CD4-positive, CD25-positive, alpha-beta regulatory T cell (primary cell): ENCODE measurements at regions not wholly inside any gene's neighbourhood (a gene's known extent, or its start where the extent isn't known, plus 50 kb on each side); places are given as distances from the start of the nearest gene placed in this dataset.

Experiments used
- ATAC-seq, 2 donors: fragments of 150-1000 bp; cut with Tn5 transposase; one replicate each; pipeline ENCODE4 v1.10.0; 2021; ENCODE audit warnings: low read depth in 2 of 2, moderate number of reproducible peaks in 2 of 2, moderate library complexity in 1 of 2
- DNase-seq, 3 donors: peaks; one replicate each; pipeline versions ENCODE4 v3.0.0 to v3.0.0-alpha.2; 2012 to 2022; ENCODE audit warnings: mixed read lengths in 1 of 3
- H3K27ac ChIP-seq: one replicate; pipeline ENCODE4 v1.7.0; 2013; ENCODE audit warnings: mild to moderate bottlenecking, low read length; ENCODE audit not compliant: insufficient read depth, poor library complexity, severe bottlenecking
- H3K27me3 ChIP-seq: one replicate; pipeline ENCODE4 v1.7.0; 2013; ENCODE audit warnings: low read length; ENCODE audit not compliant: control insufficient read depth, insufficient read depth
- H3K36me3 ChIP-seq: one replicate; pipeline ENCODE4 v1.7.0; 2013; ENCODE audit warnings: mild to moderate bottlenecking, low read length, moderate library complexity; ENCODE audit not compliant: control insufficient read depth, insufficient read depth
- H3K4me1 ChIP-seq: 2 replicates; pipeline ENCODE4 v1.7.0; 2013; ENCODE audit warnings: mild to moderate bottlenecking, low read length; ENCODE audit not compliant: insufficient read depth, control insufficient read depth, poor library complexity, severe bottlenecking
- H3K4me3 ChIP-seq: one replicate; pipeline ENCODE4 v1.7.0; 2013; ENCODE audit warnings: low read depth, mild to moderate bottlenecking, low read length, moderate library complexity
- H3K9me3 ChIP-seq, 2 experiments: 1 replicate in 1 of 2; 2 replicates in 1 of 2; pipeline ENCODE4 v1.7.0; 2013; ENCODE audit warnings: low read length in 2 of 2, mild to moderate bottlenecking in 1 of 2, moderate library complexity in 1 of 2; ENCODE audit not compliant: control insufficient read depth in 2 of 2
- H3K27ac Mint-ChIP-seq, 3 donors: one replicate each; pipeline ENCODE4 v1.8.0; 2020 to 2022; ENCODE audit warnings: mild to moderate bottlenecking in 3 of 3, mixed read lengths in 3 of 3, moderate library complexity in 2 of 3
- H3K27me3 Mint-ChIP-seq: one replicate; pipeline ENCODE4 v1.8.0; 2022; ENCODE audit warnings: mild to moderate bottlenecking, mixed read lengths
- H3K36me3 Mint-ChIP-seq: one replicate; pipeline ENCODE4 v1.8.0; 2020; ENCODE audit warnings: mixed read lengths
- H3K4me1 Mint-ChIP-seq, 4 donors: one replicate each; pipeline ENCODE4 v1.8.0; 2020 to 2022; ENCODE audit warnings: mixed read lengths in 4 of 4, mild to moderate bottlenecking in 1 of 4
- H3K4me3 Mint-ChIP-seq, 4 donors: one replicate each; pipeline ENCODE4 v1.8.0; 2020 to 2022; ENCODE audit warnings: mild to moderate bottlenecking in 4 of 4, mixed read lengths in 4 of 4, moderate library complexity in 3 of 4
- H3K9me3 Mint-ChIP-seq, 7 donors: one replicate each; pipeline ENCODE4 v1.8.0; 2020 to 2022; ENCODE audit warnings: mixed read lengths in 7 of 7, mild to moderate bottlenecking in 3 of 7, moderate library complexity in 2 of 7

GRCh38 chr16:24414534-24414933, 124.8 kb upstream of the RBBP6 start:
- peaks cover 5% of the 10 kb centered on the region for H3K27me3 Mint-ChIP-seq
- H3K9me3 Mint-ChIP-seq = peaks cover 0 to 4% (median 0%) of the 10 kb centered on the region in 7 donors
- Histone ChIP-seq H3K4me3 (no peak overlapping the region), H3K4me1 (no peaks in the 10 kb centered on the region), H3K27ac (no peak overlapping the region), H3K9me3 (no peaks in the 10 kb centered on the region), H3K27me3 (no peaks in the 10 kb centered on the region), H3K36me3 (no peaks in the 10 kb centered on the region)
- no peak overlapping the region for H3K4me3 Mint-ChIP-seq
- H3K27ac Mint-ChIP-seq = no peak overlapping the region
- no peak for DNase-seq
- H3K4me1 Mint-ChIP-seq = no peaks in the 10 kb centered on the region
- H3K36me3 Mint-ChIP-seq = no peaks in the 10 kb centered on the region
- no peak for ATAC-seq

GRCh38 chr16:24418733-24419132, 120.6 kb upstream of the RBBP6 start:
- no peak for ATAC-seq
- no peaks in the 10 kb centered on the region for H3K9me3 ChIP-seq

GRCh38 chr16:24423312-24423711, 116.1 kb upstream of the RBBP6 start:
- Histone ChIP-seq H3K27me3 (no peaks in the 10 kb centered on the region), H3K9me3 (no peaks in the 10 kb centered on the region), H3K27ac (no peak overlapping the region), H3K4me1 (no peaks in the 10 kb centered on the region), H3K4me3 (no peak overlapping the region), H3K36me3 (no peaks in the 10 kb centered on the region)
- no peak overlapping the region for H3K4me3 Mint-ChIP-seq
- no peaks in the 10 kb centered on the region for H3K36me3 Mint-ChIP-seq
- no peak for ATAC-seq
- H3K27ac Mint-ChIP-seq = no peak overlapping the region
- H3K4me1 Mint-ChIP-seq = no peaks in the 10 kb centered on the region
- peaks cover 0 to 2% (median 0%) of the 10 kb centered on the region in 7 donors for H3K9me3 Mint-ChIP-seq
- peaks cover 4% of the 10 kb centered on the region for H3K27me3 Mint-ChIP-seq
- no peak for DNase-seq

More at GRCh38 chr16:24418733-24419132, 120.6 kb upstream of the RBBP6 start:
- Mint-ChIP-seq H3K4me3 (no peak overlapping the region), H3K36me3 (no peaks in the 10 kb centered on the region), H3K9me3 (peaks cover 0 to 4% (median 0%) of the 10 kb centered on the region in 7 donors), H3K27ac (no peak overlapping the region), H3K27me3 (peaks cover 8% of the 10 kb centered on the region), H3K4me1 (no peaks in the 10 kb centered on the region)
- Histone ChIP-seq H3K4me1 (no peaks in the 10 kb centered on the region), H3K27me3 (no peaks in the 10 kb centered on the region), H3K27ac (no peak overlapping the region), H3K36me3 (no peaks in the 10 kb centered on the region), H3K4me3 (no peak overlapping the region)
- DNase-seq = no peak

- ATAC-seq = no peak
- Mint-ChIP-seq H3K27ac (no peak overlapping the region), H3K9me3 (peaks cover 0 to 2% (median 0%) of the 10 kb centered on the region in 7 donors), H3K27me3 (peaks cover 4% of the 10 kb centered on the region), H3K36me3 (no peaks in the 10 kb centered on the region), H3K4me3 (no peak overlapping the region), H3K4me1 (no peaks in the 10 kb centered on the region)
- Histone ChIP-seq H3K4me1 (no peaks in the 10 kb centered on the region), H3K27ac (no peak overlapping the region), H3K27me3 (no peaks in the 10 kb centered on the region), H3K9me3 (no peaks in the 10 kb centered on the region), H3K36me3 (no peaks in the 10 kb centered on the region), H3K4me3 (no peak overlapping the region)
- no peak for DNase-seq
These were observed 115.0 kb upstream of the RBBP6 start for GRCh38 chr16:24424364-24424763.

- Mint-ChIP-seq H3K4me3 (no peak overlapping the region), H3K4me1 (no peaks in the 10 kb centered on the region), H3K27me3 (no peaks in the 10 kb centered on the region), H3K36me3 (no peaks in the 10 kb centered on the region), H3K9me3 (peaks cover 0 to 2% (median 0%) of the 10 kb centered on the region in 7 donors), H3K27ac (no peak overlapping the region)
- Histone ChIP-seq H3K36me3 (no peaks in the 10 kb centered on the region), H3K9me3 (no peaks in the 10 kb centered on the region), H3K4me3 (no peak overlapping the region), H3K27ac (no peak overlapping the region), H3K4me1 (no peaks in the 10 kb centered on the region), H3K27me3 (peaks cover 6% of the 10 kb centered on the region)
- DNase-seq = no peak
- ATAC-seq = no peak
These were observed 111.5 kb upstream of the RBBP6 start for GRCh38 chr16:24427840-24428239.

GRCh38 chr16:24428756-24429155, 110.6 kb upstream of the RBBP6 start:
- Mint-ChIP-seq H3K36me3 (no peaks in the 10 kb centered on the region), H3K9me3 (peaks cover 0 to 2% (median 0%) of the 10 kb centered on the region in 7 donors), H3K27ac (peak overlapping the region in 1 of 3 donors; percentile 53), H3K27me3 (no peaks in the 10 kb centered on the region), H3K4me1 (no peaks in the 10 kb centered on the region), H3K4me3 (peak overlapping the region in 1 of 4 donors; percentile 27)
- H3K9me3 ChIP-seq = no peaks in the 10 kb centered on the region
- DNase-seq (no peak), ATAC-seq (no peak)
- no peaks in the 10 kb centered on the region for H3K36me3 ChIP-seq
- H3K4me3 ChIP-seq = no peak overlapping the region
- H3K27ac ChIP-seq = no peak overlapping the region
- H3K4me1 ChIP-seq = no peaks in the 10 kb centered on the region
- H3K27me3 ChIP-seq = peaks cover 6% of the 10 kb centered on the region

DNA sequence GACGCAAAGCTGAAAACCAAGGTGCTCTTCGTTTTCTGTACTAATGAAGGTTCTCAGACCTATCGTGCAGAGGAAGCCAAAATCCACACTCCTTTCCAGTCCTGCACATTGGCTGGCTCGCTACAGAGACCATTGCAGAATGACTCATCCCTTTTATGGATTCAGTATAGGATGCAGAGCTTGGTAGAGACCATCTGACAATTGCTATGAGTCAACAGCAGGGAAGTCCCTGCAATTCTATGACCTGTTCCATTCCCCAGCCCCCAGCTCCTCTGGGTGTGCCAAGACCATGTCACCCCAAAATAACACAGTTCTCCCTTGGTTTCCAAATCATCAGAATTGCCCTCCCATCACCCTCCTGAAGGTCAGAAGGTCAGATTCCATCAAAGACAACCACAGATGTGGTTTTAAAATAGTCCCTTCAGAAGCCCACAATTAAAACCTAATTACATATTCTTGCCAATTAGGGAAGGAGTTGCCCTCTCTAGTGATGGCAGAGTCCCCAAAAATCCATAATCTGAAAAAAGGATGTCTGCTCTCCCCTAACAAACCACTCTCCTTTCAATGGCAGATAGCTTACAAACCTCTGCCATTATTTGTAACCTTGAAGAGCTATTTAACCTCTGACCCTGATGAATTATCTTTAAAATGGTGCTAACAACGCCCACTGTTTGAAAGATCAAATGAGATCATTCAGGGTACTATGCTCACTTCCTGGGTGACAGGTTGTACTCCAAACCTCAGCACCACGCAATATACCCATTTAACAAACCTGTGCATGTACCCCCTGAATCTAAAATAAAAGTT, 108.2 kb upstream of the RBBP6 start:
- no peak for DNase-seq
- H3K27me3 ChIP-seq = peaks cover 6% of the 10 kb centered on the region
- Mint-ChIP-seq H3K9me3 (peaks cover 0 to 2% (median 0%) of the 10 kb centered on the region in 7 donors), H3K36me3 (no peaks in the 10 kb centered on the region), H3K4me3 (no peak overlapping the region), H3K4me1 (no peaks in the 10 kb centered on the region), H3K27me3 (no peaks in the 10 kb centered on the region), H3K27ac (no peak overlapping the region)
- no peak for ATAC-seq
- no peaks in the 10 kb centered on the region for H3K36me3 ChIP-seq
- H3K9me3 ChIP-seq = no peaks in the 10 kb centered on the region
- H3K27ac ChIP-seq = no peak overlapping the region
- no peaks in the 10 kb centered on the region for H3K4me1 ChIP-seq
- no peak overlapping the region for H3K4me3 ChIP-seq

DNA sequence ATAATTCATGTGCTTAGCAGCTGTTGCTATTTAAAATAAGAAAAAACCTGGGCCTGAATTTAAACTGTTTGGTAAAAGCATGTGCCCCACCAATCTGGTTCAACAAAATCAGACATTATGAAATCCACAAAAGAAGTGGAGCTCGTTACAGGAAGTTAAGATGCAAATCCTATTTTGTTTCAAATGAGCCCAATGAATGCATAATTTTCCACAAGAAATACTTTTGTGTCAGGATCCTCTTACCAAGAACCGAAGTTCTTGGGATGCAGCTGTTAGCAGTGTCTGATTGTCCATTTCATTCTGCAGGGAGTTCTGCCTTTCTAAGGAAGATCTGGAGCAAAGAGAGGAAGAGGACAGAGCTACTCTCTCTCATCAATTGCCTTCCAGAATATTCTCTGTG, 105.7 kb upstream of the RBBP6 start:
- peaks cover 0 to 4% (median 0%) of the 10 kb centered on the region in 7 donors for H3K9me3 Mint-ChIP-seq
- Histone ChIP-seq H3K27me3 (peaks cover 6% of the 10 kb centered on the region), H3K36me3 (no peaks in the 10 kb centered on the region), H3K4me1 (no peaks in the 10 kb centered on the region), H3K27ac (no peak overlapping the region), H3K9me3 (no peaks in the 10 kb centered on the region), H3K4me3 (no peak overlapping the region)
- H3K27ac Mint-ChIP-seq = no peak overlapping the region
- H3K4me1 Mint-ChIP-seq = no peaks in the 10 kb centered on the region
- no peak for DNase-seq
- H3K27me3 Mint-ChIP-seq = peaks cover 12% of the 10 kb centered on the region
- H3K4me3 Mint-ChIP-seq = no peak overlapping the region
- H3K36me3 Mint-ChIP-seq = no peaks in the 10 kb centered on the region
- no peak for ATAC-seq
